ENCODE measurements at regions not wholly inside any gene's neighbourhood (a gene's known extent, or its start where the extent isn't known, plus 50 kb on each side); places are given as distances from the start of the nearest gene placed in this dataset.
A peak's percentile ranks its signal among the peaks of the same experiment; 100 is the strongest.

- no peaks in the 10 kb centered on the region for H3K27me3 ChIP-seq
- no peaks in the 10 kb centered on the region for H3K9me3 ChIP-seq
- H3K36me3 ChIP-seq, result no peaks in the 10 kb centered on the region
- no peak for TF ChIP-seq POLR2A (IDR thresholded peaks at IDR 0.05)
- TF ChIP-seq CTCF (IDR thresholded peaks at IDR 0.05 in 4 of 5, conservative IDR thresholded peaks at IDR 0.05 in 1 of 5), result no peak
- ATAC-seq (peak in 1 of 2 donors; percentile 41), DNase-seq (no peak)
- H3K4me3 ChIP-seq, result no peak overlapping the region
- H3K4me1 ChIP-seq, result no peaks in the 10 kb centered on the region
- in situ Hi-C loops (cut with MboI; ENCODE audit: low sequenced_read_pairs in 4 of 4), result no loop called here
- H3K27ac ChIP-seq, result no peak overlapping the region
- intact Hi-C loops (cut with DNase I; ENCODE audit: low total_unique reads), result no loop called here
Measured at GRCh38 chr7:153473185-153473584, 579.0 kb upstream of the DPP6 start.

GRCh38 chr7:153475239-153475638 is 577.0 kb upstream of the DPP6 start:
- Histone ChIP-seq H3K27me3 (no peaks in the 10 kb centered on the region), H3K4me3 (no peak overlapping the region), H3K36me3 (no peaks in the 10 kb centered on the region), H3K9me3 (no peaks in the 10 kb centered on the region), H3K4me1 (no peaks in the 10 kb centered on the region), H3K27ac (no peak overlapping the region)
- ATAC-seq, result no peak
- no peak for DNase-seq
- in situ Hi-C loops (cut with MboI; ENCODE audit: low sequenced_read_pairs in 4 of 4) (no loop called here), intact Hi-C loops (cut with DNase I; ENCODE audit: low total_unique reads) (no loop called here)
- TF ChIP-seq POLR2A (IDR thresholded peaks at IDR 0.05), result no peak

GRCh38 chr7:153476166-153476565 is 576.0 kb upstream of the DPP6 start:
- DNase-seq, result no peak
- no peak for TF ChIP-seq POLR2A (IDR thresholded peaks at IDR 0.05)
- TF ChIP-seq CTCF (IDR thresholded peaks at IDR 0.05 in 4 of 5, conservative IDR thresholded peaks at IDR 0.05 in 1 of 5), result no peak
- H3K27me3 ChIP-seq, result no peaks in the 10 kb centered on the region
- H3K4me1 ChIP-seq, result no peaks in the 10 kb centered on the region
- in situ Hi-C loops (cut with MboI; ENCODE audit: low sequenced_read_pairs in 4 of 4), result no loop called here
- no peaks in the 10 kb centered on the region for H3K36me3 ChIP-seq
- H3K27ac ChIP-seq, result no peak overlapping the region
- H3K4me3 ChIP-seq, result no peak overlapping the region
- no peak for ATAC-seq
- intact Hi-C loops (cut with DNase I; ENCODE audit: low total_unique reads), result no loop called here
- no peaks in the 10 kb centered on the region for H3K9me3 ChIP-seq

DNA sequence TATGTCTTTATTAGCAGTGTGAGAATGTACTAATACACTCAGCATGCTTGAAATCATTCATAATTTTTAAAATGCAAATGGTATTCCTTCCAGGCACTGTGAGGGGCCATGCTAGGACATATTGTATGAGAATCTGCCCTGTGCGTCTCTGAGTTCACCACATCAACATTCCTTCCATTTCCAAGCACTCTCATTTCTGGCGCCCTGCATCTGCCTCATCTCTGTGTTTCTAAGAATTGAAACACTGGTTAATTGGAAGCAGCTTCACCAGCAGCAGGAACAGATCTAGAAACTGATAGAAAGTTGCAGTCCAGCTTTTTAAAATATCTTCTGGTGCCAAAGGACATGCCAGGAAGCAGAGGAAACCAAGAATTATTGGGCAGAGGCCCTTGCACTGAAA is 555.9 kb upstream of the DPP6 start:
- TF ChIP-seq CTCF (IDR thresholded peaks at IDR 0.05 in 4 of 5, conservative IDR thresholded peaks at IDR 0.05 in 1 of 5), result no peak
- TF ChIP-seq POLR2A (IDR thresholded peaks at IDR 0.05), result no peak
- Histone ChIP-seq H3K4me3 (no peak overlapping the region), H3K27me3 (no peaks in the 10 kb centered on the region), H3K36me3 (no peaks in the 10 kb centered on the region), H3K4me1 (no peaks in the 10 kb centered on the region), H3K27ac (no peak overlapping the region), H3K9me3 (no peaks in the 10 kb centered on the region)
- intact Hi-C loops (cut with DNase I; ENCODE audit: low total_unique reads), result no loop called here
- in situ Hi-C loops (cut with MboI; ENCODE audit: low sequenced_read_pairs in 4 of 4), result no loop called here
- ATAC-seq (no peak), DNase-seq (no peak)

- no peaks in the 10 kb centered on the region for H3K9me3 ChIP-seq
- H3K4me3 ChIP-seq, result no peak overlapping the region
- H3K27ac ChIP-seq, result no peak overlapping the region
- no peak for TF ChIP-seq CTCF (IDR thresholded peaks at IDR 0.05 in 4 of 5, conservative IDR thresholded peaks at IDR 0.05 in 1 of 5)
- TF ChIP-seq POLR2A (IDR thresholded peaks at IDR 0.05), result no peak
- no peak for DNase-seq
- no peaks in the 10 kb centered on the region for H3K27me3 ChIP-seq
- no peaks in the 10 kb centered on the region for H3K36me3 ChIP-seq
- no peak for ATAC-seq
- in situ Hi-C loops (cut with MboI; ENCODE audit: low sequenced_read_pairs in 4 of 4) (no loop called here), intact Hi-C loops (cut with DNase I; ENCODE audit: low total_unique reads) (no loop called here)
- H3K4me1 ChIP-seq, result no peaks in the 10 kb centered on the region
Measured at GRCh38 chr7:153503093-153503492, 549.1 kb upstream of the DPP6 start.

All from gastrocnemius medialis (tissue), 4 donors.